OCI-LY1 (cell line): ENCODE measurements at regions not wholly inside any gene's neighbourhood (a gene's known extent, or its start where the extent isn't known, plus 50 kb on each side); places are given as distances from the start of the nearest gene placed in this dataset.

Experiments used
- CTCF ChIP-seq: fragments of 200-600 bp; sonication (generic), shearing (Covaris generic); IDR thresholded peaks from 2 replicates; pipeline ENCODE4 v1.5.1; 2017; ENCODE audit warnings: mild to moderate bottlenecking, antibody characterized with exemption, low read length, moderate library complexity, mixed read lengths
- EZH2 ChIP-seq: fragments of 200-600 bp; sonication (generic), shearing (Covaris generic); IDR thresholded peaks from 2 replicates; pipeline ENCODE4 v1.8.0; 2017; ENCODE audit warnings: borderline replicate concordance, mixed run types, mild to moderate bottlenecking, antibody characterized with exemption, low read length, moderate library complexity, mixed read lengths

- TF ChIP-seq CTCF: no peak
- no peak for TF ChIP-seq EZH2
Measured at GRCh38 chr2:41990688-41991087, 57.1 kb upstream of the PKDCC start.
